SH-SY5Y (cell line): ENCODE measurements at regions not wholly inside any gene's neighbourhood (a gene's known extent, or its start where the extent isn't known, plus 50 kb on each side); places are given as distances from the start of the nearest gene placed in this dataset.

Experiments
- GATA2 ChIP-seq: IDR thresholded peaks from 2 replicates; pipeline ENCODE4 v1.6.1; 2011; ENCODE audit warnings: mild to moderate bottlenecking, low read depth, low read length
- GATA3 ChIP-seq: IDR thresholded peaks from 2 replicates; pipeline ENCODE4 v1.6.1; 2011; ENCODE audit warnings: low read depth, mild to moderate bottlenecking, low read length, moderate library complexity

- TF ChIP-seq GATA2 (no peak), GATA3 (no peak)
Measured at GRCh38 chr16:7871979-7872378, 539.3 kb downstream of the RBFOX1 start.

- TF ChIP-seq GATA2 = no peak
- no peak for TF ChIP-seq GATA3
Measured at GRCh38 chr16:7871371-7871770, 538.7 kb downstream of the RBFOX1 start.

GRCh38 chr16:7867831-7868230 is 535.2 kb downstream of the RBFOX1 start:
- TF ChIP-seq GATA2 = no peak
- no peak for TF ChIP-seq GATA3

- TF ChIP-seq GATA2 (no peak), GATA3 (no peak)
Measured at GRCh38 chr16:7866144-7866543, 533.5 kb downstream of the RBFOX1 start.

- TF ChIP-seq GATA2 (no peak), GATA3 (no peak)
Measured at GRCh38 chr16:7861891-7862582, 529.4 kb downstream of the RBFOX1 start.

GRCh38 chr16:7853197-7853596 is 520.6 kb downstream of the RBFOX1 start:
- TF ChIP-seq GATA2 (no peak), GATA3 (no peak)

GRCh38 chr16:7849841-7850240 is 517.2 kb downstream of the RBFOX1 start:
- TF ChIP-seq GATA3 = no peak
- no peak for TF ChIP-seq GATA2

- TF ChIP-seq GATA3 = no peak
- TF ChIP-seq GATA2 = no peak
Measured at GRCh38 chr16:7843261-7843660, 510.6 kb downstream of the RBFOX1 start.

GRCh38 chr16:7839568-7839967 is 506.9 kb downstream of the RBFOX1 start:
- TF ChIP-seq GATA2 (no peak), GATA3 (no peak)

- TF ChIP-seq GATA2 = no peak
- no peak for TF ChIP-seq GATA3
Measured at GRCh38 chr16:7834771-7835431, 502.3 kb downstream of the RBFOX1 start.

- TF ChIP-seq GATA2 (no peak), GATA3 (no peak)
Measured at GRCh38 chr16:7820816-7821215, 488.2 kb downstream of the RBFOX1 start.

- TF ChIP-seq GATA2 (no peak), GATA3 (no peak)
Measured at GRCh38 chr16:7805686-7806396, 473.2 kb downstream of the RBFOX1 start.

- TF ChIP-seq GATA3 (no peak), GATA2 (no peak)
Measured at GRCh38 chr16:7804635-7805195, 472.1 kb downstream of the RBFOX1 start.

- TF ChIP-seq GATA3 (no peak), GATA2 (no peak)
Measured at GRCh38 chr16:7792346-7792745, 459.7 kb downstream of the RBFOX1 start.

GRCh38 chr16:7791028-7791590 is 458.5 kb downstream of the RBFOX1 start:
- TF ChIP-seq GATA2 (no peak), GATA3 (no peak)
